ENCODE measurements at regions not wholly inside any gene's neighbourhood (a gene's known extent, or its start where the extent isn't known, plus 50 kb on each side); places are given as distances from the start of the nearest gene placed in this dataset.
"Not testable (repeated sequence)": the region's sequence is repeated elsewhere in the genome, so short reads cannot be mapped to it uniquely, and the experiment has no call there.

GRCh38 chr10:64201936-64202335 lies 680.7 kb downstream of the REEP3 start:
- no peaks in the 10 kb centered on the region for H3K36me3 ChIP-seq (ENCODE audit: low read length)
- no peak for TF ChIP-seq CTCF (IDR thresholded peaks at IDR 0.05; ENCODE audit: insufficient read depth, low read length, poor library complexity, severe bottlenecking)
- no peaks in the 10 kb centered on the region for H3K79me2 ChIP-seq (ENCODE audit: insufficient read depth, low read length)
- H3K4me2 ChIP-seq (ENCODE audit: low read depth, low read length, poor library complexity, severe bottlenecking), result no peak overlapping the region
- no peaks in the 10 kb centered on the region for H3K9me3 ChIP-seq (ENCODE audit: insufficient read depth, low read length)
- no peaks in the 10 kb centered on the region for H3K27me3 ChIP-seq (ENCODE audit: low read length)
- no peak overlapping the region for H3K27ac ChIP-seq (ENCODE audit: low read depth, low read length)
- H3K4me3 ChIP-seq (ENCODE audit: insufficient read depth, low read length, poor library complexity, severe bottlenecking), result no peak overlapping the region
- no peaks in the 10 kb centered on the region for H4K20me1 ChIP-seq (ENCODE audit: low read depth, low read length)
- H3F3A ChIP-seq (ENCODE audit: insufficient read depth), result no peaks in the 10 kb centered on the region
- no peak overlapping the region for H2AFZ ChIP-seq (ENCODE audit: low read depth, low read length, severe bottlenecking)
- no peaks in the 10 kb centered on the region for H3K9me2 ChIP-seq (replicated peaks; ENCODE audit: insufficient read depth, low read length)
- H3K9ac ChIP-seq (ENCODE audit: low read length), result no peak overlapping the region

- H4K20me1 ChIP-seq (ENCODE audit: low read depth, low read length); H3F3A ChIP-seq (ENCODE audit: insufficient read depth); H3K4me3 ChIP-seq (ENCODE audit: insufficient read depth, low read length, poor library complexity, severe bottlenecking); H2AFZ ChIP-seq (ENCODE audit: low read depth, low read length, severe bottlenecking); H3K27me3 ChIP-seq (ENCODE audit: low read length); H3K36me3 ChIP-seq (ENCODE audit: low read length); H3K9me3 ChIP-seq (ENCODE audit: insufficient read depth, low read length); H3K9ac ChIP-seq (ENCODE audit: low read length); H3K27ac ChIP-seq (ENCODE audit: low read depth, low read length); H3K79me2 ChIP-seq (ENCODE audit: insufficient read depth, low read length); H3K9me2 ChIP-seq (replicated peaks; ENCODE audit: insufficient read depth, low read length); H3K4me2 ChIP-seq (ENCODE audit: low read depth, low read length, poor library complexity, severe bottlenecking): not testable (repeated sequence)
Observed at GRCh38 chr10:64204504-64204903, 683.3 kb downstream of the REEP3 start.

- H3K36me3 ChIP-seq (ENCODE audit: low read length), result no peaks in the 10 kb centered on the region
- no peak overlapping the region for H3K27ac ChIP-seq (ENCODE audit: low read depth, low read length)
- no peaks in the 10 kb centered on the region for H3K79me2 ChIP-seq (ENCODE audit: insufficient read depth, low read length)
- no peaks in the 10 kb centered on the region for H3K9me3 ChIP-seq (ENCODE audit: insufficient read depth, low read length)
- H2AFZ ChIP-seq (ENCODE audit: low read depth, low read length, severe bottlenecking), result no peak overlapping the region
- H4K20me1 ChIP-seq (ENCODE audit: low read depth, low read length), result no peaks in the 10 kb centered on the region
- no peaks in the 10 kb centered on the region for H3K27me3 ChIP-seq (ENCODE audit: low read length)
- H3F3A ChIP-seq (ENCODE audit: insufficient read depth), result no peaks in the 10 kb centered on the region
- H3K9ac ChIP-seq (ENCODE audit: low read length), result no peak overlapping the region
- TF ChIP-seq EZH2phosphoT487 (conservative IDR thresholded peaks at IDR 0.05; ENCODE audit: low read length), result no peak
- no peak for TF ChIP-seq CTCF (IDR thresholded peaks at IDR 0.05; ENCODE audit: insufficient read depth, low read length, poor library complexity, severe bottlenecking)
- H3K4me2 ChIP-seq (ENCODE audit: low read depth, low read length, poor library complexity, severe bottlenecking), result no peak overlapping the region
- H3K4me3 ChIP-seq (ENCODE audit: insufficient read depth, low read length, poor library complexity, severe bottlenecking), result no peak overlapping the region
- H3K9me2 ChIP-seq (replicated peaks; ENCODE audit: insufficient read depth, low read length), result no peaks in the 10 kb centered on the region
Observed at GRCh38 chr10:64206409-64206808, 685.2 kb downstream of the REEP3 start.

- TF ChIP-seq EZH2phosphoT487 (conservative IDR thresholded peaks at IDR 0.05; ENCODE audit: low read length) (no peak), CTCF (IDR thresholded peaks at IDR 0.05; ENCODE audit: insufficient read depth, low read length, poor library complexity, severe bottlenecking) (no peak)
- Histone ChIP-seq H2AFZ (ENCODE audit: low read depth, low read length, severe bottlenecking) (no peak overlapping the region), H3K36me3 (ENCODE audit: low read length) (no peaks in the 10 kb centered on the region), H3K9me3 (ENCODE audit: insufficient read depth, low read length) (no peaks in the 10 kb centered on the region), H4K20me1 (ENCODE audit: low read depth, low read length) (no peaks in the 10 kb centered on the region), H3K4me3 (ENCODE audit: insufficient read depth, low read length, poor library complexity, severe bottlenecking) (no peak overlapping the region), H3K27me3 (ENCODE audit: low read length) (no peaks in the 10 kb centered on the region), H3K4me2 (ENCODE audit: low read depth, low read length, poor library complexity, severe bottlenecking) (no peak overlapping the region), H3K27ac (ENCODE audit: low read depth, low read length) (no peak overlapping the region), H3K9me2 (replicated peaks; ENCODE audit: insufficient read depth, low read length) (no peaks in the 10 kb centered on the region), H3F3A (ENCODE audit: insufficient read depth) (no peaks in the 10 kb centered on the region), H3K9ac (ENCODE audit: low read length) (no peak overlapping the region), H3K79me2 (ENCODE audit: insufficient read depth, low read length) (no peaks in the 10 kb centered on the region)
Observed at GRCh38 chr10:64209561-64209960, 688.4 kb downstream of the REEP3 start.
